SK-N-SH (cell line): ENCODE measurements at regions not wholly inside any gene's neighbourhood (a gene's known extent, or its start where the extent isn't known, plus 50 kb on each side); places are given as distances from the start of the nearest gene placed in this dataset.

Experiments used
- CHD2 ChIP-seq: fragments of 150-350 bp; IDR thresholded peaks from 2 replicates; pipeline ENCODE4 v1.6.1; 2018; ENCODE audit warnings: low read length; ENCODE audit not compliant: partially characterized antibody
- EP300 ChIP-seq, 2 experiments: IDR thresholded peaks; 2 replicates each; pipeline versions ENCODE4 v1.4.0 to v1.6.1; 2012; ENCODE audit warnings: borderline replicate concordance in 1 of 2, low read depth in 1 of 2, low read length in 1 of 2
- FOXM1 ChIP-seq: IDR thresholded peaks from 2 replicates; pipeline ENCODE4 v1.4.0; 2012; ENCODE audit warnings: low read depth, mild to moderate bottlenecking
- MAX ChIP-seq: IDR thresholded peaks from 2 replicates; pipeline ENCODE4 v1.4.0; 2012; ENCODE audit warnings: low read depth
- POLR2AphosphoS5 ChIP-seq: IDR thresholded peaks from 2 replicates; pipeline ENCODE4 v1.6.1; 2012; ENCODE audit warnings: low read depth, low read length
- TAF1 ChIP-seq: IDR thresholded peaks from 2 replicates; pipeline ENCODE4 v1.6.1; 2012; ENCODE audit warnings: low read depth, mild to moderate bottlenecking, low read length, moderate library complexity, borderline replicate concordance
- TF ChIP-seq, protein P1 (sequence below): IDR thresholded peaks from 2 replicates; pipeline ENCODE4 v1.4.0; 2012; ENCODE audit warnings: low read depth, borderline replicate concordance
- TF ChIP-seq, protein P2 (sequence below): fragments of 200-600 bp; sonication (generic); IDR thresholded peaks from 2 replicates; pipeline ENCODE4 v1.6.1; 2017; ENCODE audit warnings: antibody characterized with exemption, mild to moderate bottlenecking, moderate library complexity

- TF ChIP-seq POLR2AphosphoS5 (no peak), CHD2 (no peak), TAF1 (no peak), FOXM1 (no peak), MAX (no peak), EP300 (IDR thresholded peaks at IDR 0.05; ENCODE audit: borderline replicate concordance in 1 of 2, low read depth in 1 of 2, low read length in 1 of 2) (no peak)
- TF ChIP-seq, protein P1, sequence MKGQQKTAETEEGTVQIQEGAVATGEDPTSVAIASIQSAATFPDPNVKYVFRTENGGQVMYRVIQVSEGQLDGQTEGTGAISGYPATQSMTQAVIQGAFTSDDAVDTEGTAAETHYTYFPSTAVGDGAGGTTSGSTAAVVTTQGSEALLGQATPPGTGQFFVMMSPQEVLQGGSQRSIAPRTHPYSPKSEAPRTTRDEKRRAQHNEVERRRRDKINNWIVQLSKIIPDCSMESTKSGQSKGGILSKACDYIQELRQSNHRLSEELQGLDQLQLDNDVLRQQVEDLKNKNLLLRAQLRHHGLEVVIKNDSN: no peak
- TF ChIP-seq, protein P2, sequence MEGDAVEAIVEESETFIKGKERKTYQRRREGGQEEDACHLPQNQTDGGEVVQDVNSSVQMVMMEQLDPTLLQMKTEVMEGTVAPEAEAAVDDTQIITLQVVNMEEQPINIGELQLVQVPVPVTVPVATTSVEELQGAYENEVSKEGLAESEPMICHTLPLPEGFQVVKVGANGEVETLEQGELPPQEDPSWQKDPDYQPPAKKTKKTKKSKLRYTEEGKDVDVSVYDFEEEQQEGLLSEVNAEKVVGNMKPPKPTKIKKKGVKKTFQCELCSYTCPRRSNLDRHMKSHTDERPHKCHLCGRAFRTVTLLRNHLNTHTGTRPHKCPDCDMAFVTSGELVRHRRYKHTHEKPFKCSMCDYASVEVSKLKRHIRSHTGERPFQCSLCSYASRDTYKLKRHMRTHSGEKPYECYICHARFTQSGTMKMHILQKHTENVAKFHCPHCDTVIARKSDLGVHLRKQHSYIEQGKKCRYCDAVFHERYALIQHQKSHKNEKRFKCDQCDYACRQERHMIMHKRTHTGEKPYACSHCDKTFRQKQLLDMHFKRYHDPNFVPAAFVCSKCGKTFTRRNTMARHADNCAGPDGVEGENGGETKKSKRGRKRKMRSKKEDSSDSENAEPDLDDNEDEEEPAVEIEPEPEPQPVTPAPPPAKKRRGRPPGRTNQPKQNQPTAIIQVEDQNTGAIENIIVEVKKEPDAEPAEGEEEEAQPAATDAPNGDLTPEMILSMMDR: no peak
These were observed 79.2 kb upstream of the STK39 start for GRCh38 chr2:168326572-168326971.
